ENCODE measurements at regions not wholly inside any gene's neighbourhood (a gene's known extent, or its start where the extent isn't known, plus 50 kb on each side); places are given as distances from the start of the nearest gene placed in this dataset.
"Not testable (repeated sequence)": the region's sequence is repeated elsewhere in the genome, so short reads cannot be mapped to it uniquely, and the experiment has no call there.

- TF ChIP-seq, protein P1, sequence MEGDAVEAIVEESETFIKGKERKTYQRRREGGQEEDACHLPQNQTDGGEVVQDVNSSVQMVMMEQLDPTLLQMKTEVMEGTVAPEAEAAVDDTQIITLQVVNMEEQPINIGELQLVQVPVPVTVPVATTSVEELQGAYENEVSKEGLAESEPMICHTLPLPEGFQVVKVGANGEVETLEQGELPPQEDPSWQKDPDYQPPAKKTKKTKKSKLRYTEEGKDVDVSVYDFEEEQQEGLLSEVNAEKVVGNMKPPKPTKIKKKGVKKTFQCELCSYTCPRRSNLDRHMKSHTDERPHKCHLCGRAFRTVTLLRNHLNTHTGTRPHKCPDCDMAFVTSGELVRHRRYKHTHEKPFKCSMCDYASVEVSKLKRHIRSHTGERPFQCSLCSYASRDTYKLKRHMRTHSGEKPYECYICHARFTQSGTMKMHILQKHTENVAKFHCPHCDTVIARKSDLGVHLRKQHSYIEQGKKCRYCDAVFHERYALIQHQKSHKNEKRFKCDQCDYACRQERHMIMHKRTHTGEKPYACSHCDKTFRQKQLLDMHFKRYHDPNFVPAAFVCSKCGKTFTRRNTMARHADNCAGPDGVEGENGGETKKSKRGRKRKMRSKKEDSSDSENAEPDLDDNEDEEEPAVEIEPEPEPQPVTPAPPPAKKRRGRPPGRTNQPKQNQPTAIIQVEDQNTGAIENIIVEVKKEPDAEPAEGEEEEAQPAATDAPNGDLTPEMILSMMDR (conservative IDR thresholded peaks at IDR 0.05; ENCODE audit: low read length), result no peak
- DNase-seq (ENCODE audit: low read depth), result no peak
- no peak overlapping the region for H3K4me3 ChIP-seq (ENCODE audit: low read length)
Observed at GRCh38 chr4:34328939-34329338, 1915.4 kb downstream of the ARAP2 start.

GRCh38 chr4:34335156-34335555 is 1909.2 kb downstream of the ARAP2 start:
- not testable (repeated sequence) for H3K4me3 ChIP-seq (ENCODE audit: low read length); DNase-seq (ENCODE audit: low read depth)

DNA sequence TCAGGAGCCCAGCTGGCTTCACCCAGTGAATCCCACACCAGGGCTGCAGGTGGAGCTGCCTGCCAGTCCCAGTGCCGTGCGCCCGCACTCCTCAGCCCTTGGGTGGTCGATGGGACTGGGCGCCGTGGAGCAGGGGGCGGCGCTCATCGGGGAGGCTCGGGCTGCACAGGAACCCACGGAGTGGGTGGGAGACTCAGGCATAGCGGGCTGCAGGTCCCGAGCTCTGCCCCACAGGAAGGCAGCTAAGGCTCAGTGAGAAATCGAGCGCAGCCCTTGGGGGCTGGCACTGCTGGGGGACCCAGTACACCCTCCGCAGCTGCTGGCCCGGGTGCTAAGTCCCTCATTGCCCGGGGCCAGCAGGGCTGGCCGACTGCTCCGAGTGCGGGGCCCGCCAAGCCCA is 1908.8 kb downstream of the ARAP2 start:
- DNase-seq (ENCODE audit: low read depth); H3K4me3 ChIP-seq (ENCODE audit: low read length): not testable (repeated sequence)

- DNase-seq (ENCODE audit: low read depth), result no peak
- TF ChIP-seq, protein P1 (conservative IDR thresholded peaks at IDR 0.05; ENCODE audit: low read length), result no peak
- H3K4me3 ChIP-seq (ENCODE audit: low read length), result no peak overlapping the region
Observed at GRCh38 chr4:34362654-34363053, 1881.7 kb downstream of the ARAP2 start.

DNA sequence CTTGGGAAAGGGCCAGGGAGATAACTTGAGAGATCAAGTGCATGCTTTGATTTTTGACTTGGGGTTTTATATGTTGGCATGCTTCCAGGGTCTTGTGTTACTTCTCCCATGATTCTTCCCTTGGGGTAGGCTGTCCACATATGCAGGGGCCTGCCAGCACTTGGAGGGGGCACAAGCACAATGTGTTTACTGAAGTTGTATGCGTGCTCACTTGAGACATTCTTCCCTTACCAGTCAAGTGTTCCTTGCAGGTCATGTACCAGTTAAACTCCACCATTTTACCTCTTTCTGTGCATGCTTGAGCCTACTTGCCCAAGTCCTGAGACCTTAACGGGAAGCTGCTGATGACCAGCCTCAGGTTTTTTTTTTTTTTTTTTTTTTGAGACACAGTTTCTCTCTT is 1880.5 kb downstream of the ARAP2 start:
- H3K4me3 ChIP-seq (ENCODE audit: low read length), result no peak overlapping the region
- TF ChIP-seq, protein P1 (conservative IDR thresholded peaks at IDR 0.05; ENCODE audit: low read length), result no peak
- DNase-seq (ENCODE audit: low read depth), result no peak

DNA sequence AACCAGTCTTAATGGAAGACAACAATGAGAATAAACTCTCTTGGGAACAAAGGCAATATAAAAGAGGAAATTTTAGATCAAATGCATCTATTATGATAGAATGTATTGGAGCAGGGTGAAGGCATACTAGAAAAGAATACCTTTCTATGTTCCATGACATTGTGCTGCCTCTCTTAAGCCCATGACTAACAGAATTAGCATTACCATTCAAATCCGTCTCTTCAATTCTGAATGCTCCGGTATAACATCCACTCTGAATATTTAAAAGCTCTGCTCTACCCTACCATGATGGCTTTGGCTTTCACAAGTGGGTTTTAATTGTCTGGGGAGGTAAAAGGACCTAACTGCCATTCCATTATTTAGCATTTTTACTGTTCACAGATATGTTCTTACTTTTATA is 1878.4 kb downstream of the ARAP2 start:
- DNase-seq (ENCODE audit: low read depth), result no peak
- H3K4me3 ChIP-seq (ENCODE audit: low read length), result no peak overlapping the region

GRCh38 chr4:34371676-34372075 is 1872.6 kb downstream of the ARAP2 start:
- DNase-seq (ENCODE audit: low read depth), result no peak
- no peak overlapping the region for H3K4me3 ChIP-seq (ENCODE audit: low read length)
- TF ChIP-seq, protein P1 (conservative IDR thresholded peaks at IDR 0.05; ENCODE audit: low read length), result no peak

More for the DNA sequence above, 1878.4 kb downstream of the ARAP2 start:
- TF ChIP-seq, protein P1 (conservative IDR thresholded peaks at IDR 0.05; ENCODE audit: low read length), result no peak

GRCh38 chr4:34372815-34373214 is 1871.5 kb downstream of the ARAP2 start:
- TF ChIP-seq, protein P1 (conservative IDR thresholded peaks at IDR 0.05; ENCODE audit: low read length), result no peak
- H3K4me3 ChIP-seq (ENCODE audit: low read length), result no peak overlapping the region
- no peak for DNase-seq (ENCODE audit: low read depth)
